NCI-H82 (cell line): ENCODE measurements at regions not wholly inside any gene's neighbourhood (a gene's known extent, or its start where the extent isn't known, plus 50 kb on each side); places are given as distances from the start of the nearest gene placed in this dataset.

Source experiments
- DNase-seq: peaks from one replicate; lab custom pipeline; 2025; lab: John Stamatoyannopoulos, UW

DNA sequence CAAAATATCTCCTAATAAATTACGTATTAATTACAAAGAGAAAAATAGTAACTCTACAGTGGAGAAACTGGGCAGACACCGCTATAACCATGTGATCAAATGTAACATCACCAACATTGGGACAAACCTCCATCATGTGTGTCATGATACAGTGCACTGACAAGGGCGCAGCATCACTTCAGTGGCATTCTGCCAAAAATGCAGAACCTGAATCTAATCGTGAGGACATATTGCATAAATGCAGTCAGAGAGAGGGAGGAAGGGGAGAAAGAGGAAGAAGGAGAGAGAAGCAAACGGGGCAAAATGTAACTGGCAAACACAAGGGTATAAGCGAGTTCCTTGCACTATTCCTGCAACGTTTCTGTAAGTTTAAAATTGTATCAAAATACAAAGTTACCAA, 74.2 kb upstream of the MARCHF10 start:
- DNase-seq: no peak

DNA sequence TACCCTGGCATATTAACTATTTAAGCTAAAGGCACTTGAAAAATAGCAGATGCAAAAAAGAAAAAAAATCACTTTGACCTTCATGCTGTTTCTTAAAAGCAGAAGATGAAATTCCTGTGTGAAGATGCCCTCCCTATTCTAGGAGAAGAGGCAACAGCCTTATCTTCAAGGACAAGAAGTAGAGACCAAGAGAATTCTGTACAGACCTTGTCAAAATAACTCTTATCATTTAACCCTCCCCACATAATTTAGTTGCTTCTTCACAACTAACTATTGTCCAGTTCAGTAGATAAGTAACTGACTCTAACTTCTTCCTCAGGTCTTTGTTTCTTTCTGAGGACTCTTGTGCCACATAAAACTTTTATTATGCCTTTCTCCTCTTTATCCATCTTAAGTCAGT, 72.0 kb upstream of the MARCHF10 start:
- DNase-seq: no peak

DNA sequence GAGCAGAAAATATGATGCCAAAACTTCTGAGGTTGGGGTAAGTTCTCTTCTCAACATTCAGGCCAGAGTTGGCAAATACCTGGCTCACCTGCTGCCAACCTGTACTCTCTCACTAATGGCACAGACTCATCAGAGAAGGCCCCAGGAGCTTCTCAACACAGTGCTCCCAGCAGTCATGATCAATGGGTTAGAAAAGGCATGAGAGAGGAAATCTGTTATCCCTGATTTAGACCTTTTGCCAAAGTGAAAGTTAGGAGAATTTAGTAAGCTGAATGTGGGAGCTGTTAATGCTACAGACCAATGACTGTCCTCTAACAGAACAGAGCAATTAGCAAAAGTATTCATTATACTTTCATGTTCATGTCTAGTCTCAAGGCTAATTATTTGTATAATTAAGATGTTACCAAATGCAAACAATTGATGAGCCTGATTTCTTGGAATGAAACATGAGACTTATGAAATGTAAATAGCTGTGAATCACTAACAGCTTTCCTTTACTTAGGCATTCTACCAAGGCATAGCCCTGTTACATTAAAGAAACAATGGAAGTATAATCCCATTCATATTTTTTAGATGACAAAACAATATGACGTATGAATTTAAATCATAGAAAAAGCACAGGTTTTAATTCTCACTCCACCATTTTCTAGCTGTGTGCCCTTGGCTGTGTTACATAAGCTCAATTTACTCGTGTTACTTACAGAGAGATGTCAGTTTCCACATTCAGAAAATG, 68.7 kb upstream of the MARCHF10 start:
- no peak for DNase-seq

GRCh38 chr17:62876063-62876462, 67.9 kb upstream of the MARCHF10 start:
- no peak for DNase-seq

DNA sequence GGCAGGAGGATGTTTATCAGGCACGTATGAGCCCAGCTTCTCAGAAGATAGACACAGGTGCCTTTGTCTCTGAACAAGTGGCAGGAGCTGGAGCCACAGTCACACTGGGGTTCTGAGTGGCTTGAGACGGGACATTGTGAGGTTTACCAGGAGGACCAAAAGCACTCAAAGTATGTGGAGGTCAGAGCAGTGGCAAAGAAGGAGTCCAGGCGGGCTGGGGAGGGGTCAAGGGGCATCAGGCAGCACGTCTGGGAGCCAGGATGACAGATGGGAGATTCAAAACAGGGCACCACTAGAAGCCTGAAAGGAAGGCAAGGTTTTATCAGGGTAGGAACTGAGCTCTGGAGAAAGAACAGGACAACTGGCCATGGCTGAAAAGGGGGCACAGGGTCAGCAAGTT, 67.2 kb upstream of the MARCHF10 start:
- no peak for DNase-seq

DNA sequence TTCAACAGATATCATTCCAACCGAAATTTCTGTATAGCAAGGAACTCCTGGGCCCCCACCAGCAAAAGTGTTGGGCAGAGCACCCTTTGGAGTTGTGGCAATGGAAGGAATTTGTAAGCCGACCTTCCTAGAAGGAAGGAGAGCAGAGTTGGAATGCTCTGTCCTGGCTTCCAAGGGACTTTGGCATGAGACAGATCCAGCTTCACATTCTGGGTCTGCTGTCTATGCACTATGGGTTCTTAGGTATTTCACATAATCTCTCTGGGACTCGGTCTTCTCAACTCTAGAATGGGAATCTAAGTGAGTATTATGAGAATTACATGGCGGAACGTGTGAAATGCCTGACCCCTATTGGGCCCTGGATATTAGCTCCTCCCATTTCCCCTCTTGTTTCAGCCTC, 63.2 kb upstream of the MARCHF10 start:
- no peak for DNase-seq

DNA sequence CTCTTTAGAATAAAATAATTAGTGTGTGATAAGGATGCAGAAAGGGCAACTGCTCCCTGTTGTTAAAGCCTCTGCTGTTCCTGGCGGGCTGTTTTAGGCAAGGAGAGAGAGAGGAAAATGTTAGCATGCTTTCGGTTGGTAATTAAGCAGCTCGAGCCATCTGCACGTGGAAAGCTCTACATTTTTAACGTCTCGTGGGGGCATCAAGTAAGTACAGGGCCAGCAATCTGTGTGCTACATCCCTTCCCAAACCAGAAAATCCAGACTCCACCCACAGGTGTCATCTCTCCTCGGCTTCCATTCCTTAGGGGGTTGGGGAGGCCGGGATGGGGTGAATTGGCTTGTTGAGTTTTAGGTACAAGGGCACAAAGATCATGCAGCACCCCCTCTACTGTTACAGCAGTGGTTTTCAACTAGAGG, 62.4 kb upstream of the MARCHF10 start:
- DNase-seq: peak; percentile 32

GRCh38 chr17:62870030-62870541, 62.0 kb upstream of the MARCHF10 start:
- peak; percentile 32 for DNase-seq

DNA sequence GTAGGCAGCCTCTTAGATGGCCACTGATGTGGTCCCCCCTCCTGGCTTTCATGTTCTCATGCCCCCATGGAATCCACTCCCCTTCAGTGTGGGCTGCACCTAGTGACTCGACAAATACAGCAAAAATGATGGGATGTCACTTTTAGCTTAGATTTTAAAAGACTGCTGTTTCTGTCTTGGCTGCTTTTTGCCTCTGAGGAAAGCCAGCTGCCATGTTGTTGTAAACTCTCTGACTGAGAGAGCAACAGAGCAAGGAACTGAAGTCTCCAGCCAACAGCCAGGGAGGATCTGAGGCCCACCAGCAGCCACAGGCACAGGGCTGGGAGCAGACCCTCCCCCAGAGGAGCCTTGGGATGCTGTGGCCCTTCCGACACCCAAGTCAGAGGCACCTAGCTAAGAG, 60.6 kb upstream of the MARCHF10 start:
- no peak for DNase-seq

GRCh38 chr17:62868008-62868407, 59.9 kb upstream of the MARCHF10 start:
- DNase-seq: no peak

DNA sequence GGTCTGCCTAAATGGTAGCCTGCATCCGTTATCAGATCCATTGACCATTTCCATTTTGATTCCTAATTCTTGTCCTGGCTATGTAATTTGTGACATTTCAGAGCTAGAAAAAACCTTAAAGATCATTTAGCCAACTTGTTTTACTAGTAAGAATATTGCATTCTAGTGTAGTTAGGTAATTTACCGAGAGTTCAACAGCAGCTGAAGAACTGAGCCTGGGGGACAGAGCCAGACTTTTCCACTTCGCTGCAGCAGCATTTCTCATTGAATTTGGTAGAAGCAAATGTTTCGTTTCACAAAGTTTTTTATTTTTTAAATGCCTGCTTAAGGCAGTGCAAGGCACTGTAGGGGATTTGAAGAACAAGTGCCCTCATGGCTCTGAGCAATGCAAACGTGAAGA, 59.2 kb upstream of the MARCHF10 start:
- DNase-seq: no peak

GRCh38 chr17:62866471-62866870, 58.4 kb upstream of the MARCHF10 start:
- DNase-seq: no peak

DNA sequence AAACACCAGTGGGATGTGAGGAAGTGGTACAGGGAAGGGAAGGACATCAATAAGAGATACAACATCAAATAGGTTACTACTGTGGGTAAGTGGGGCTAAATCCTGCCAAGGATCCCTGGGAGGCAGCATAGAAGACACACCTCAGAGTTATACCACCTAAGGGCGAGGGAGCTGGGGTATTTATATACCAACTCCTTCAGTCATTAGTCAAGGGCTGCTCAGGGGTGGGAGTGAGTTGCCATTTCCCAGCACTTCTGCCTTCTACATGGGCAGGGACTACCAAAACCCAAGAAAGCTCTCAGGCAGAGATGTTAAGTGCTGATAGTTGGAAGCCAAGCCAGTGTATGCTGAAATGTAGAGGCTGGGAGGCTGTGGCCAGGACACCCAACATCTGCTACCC, 57.5 kb upstream of the MARCHF10 start:
- no peak for DNase-seq

DNA sequence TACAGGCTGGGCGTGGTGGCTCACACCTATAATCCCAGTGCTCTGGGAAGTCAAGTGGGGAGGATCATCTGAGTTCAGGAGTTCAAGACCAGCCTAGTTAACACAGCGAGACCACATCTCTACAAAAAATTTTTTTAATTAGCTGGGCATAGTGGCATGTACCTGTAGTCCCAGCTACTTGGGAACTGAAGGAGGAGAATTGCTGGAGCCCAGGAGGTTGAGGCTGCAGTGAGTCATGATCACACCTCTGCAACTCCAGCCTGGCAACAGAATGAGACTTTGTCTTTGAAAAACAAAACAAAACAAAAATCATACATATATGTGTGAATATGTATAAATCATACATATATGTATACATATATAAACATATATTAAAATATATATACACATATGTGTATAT, 54.1 kb upstream of the MARCHF10 start:
- DNase-seq: no peak

DNA sequence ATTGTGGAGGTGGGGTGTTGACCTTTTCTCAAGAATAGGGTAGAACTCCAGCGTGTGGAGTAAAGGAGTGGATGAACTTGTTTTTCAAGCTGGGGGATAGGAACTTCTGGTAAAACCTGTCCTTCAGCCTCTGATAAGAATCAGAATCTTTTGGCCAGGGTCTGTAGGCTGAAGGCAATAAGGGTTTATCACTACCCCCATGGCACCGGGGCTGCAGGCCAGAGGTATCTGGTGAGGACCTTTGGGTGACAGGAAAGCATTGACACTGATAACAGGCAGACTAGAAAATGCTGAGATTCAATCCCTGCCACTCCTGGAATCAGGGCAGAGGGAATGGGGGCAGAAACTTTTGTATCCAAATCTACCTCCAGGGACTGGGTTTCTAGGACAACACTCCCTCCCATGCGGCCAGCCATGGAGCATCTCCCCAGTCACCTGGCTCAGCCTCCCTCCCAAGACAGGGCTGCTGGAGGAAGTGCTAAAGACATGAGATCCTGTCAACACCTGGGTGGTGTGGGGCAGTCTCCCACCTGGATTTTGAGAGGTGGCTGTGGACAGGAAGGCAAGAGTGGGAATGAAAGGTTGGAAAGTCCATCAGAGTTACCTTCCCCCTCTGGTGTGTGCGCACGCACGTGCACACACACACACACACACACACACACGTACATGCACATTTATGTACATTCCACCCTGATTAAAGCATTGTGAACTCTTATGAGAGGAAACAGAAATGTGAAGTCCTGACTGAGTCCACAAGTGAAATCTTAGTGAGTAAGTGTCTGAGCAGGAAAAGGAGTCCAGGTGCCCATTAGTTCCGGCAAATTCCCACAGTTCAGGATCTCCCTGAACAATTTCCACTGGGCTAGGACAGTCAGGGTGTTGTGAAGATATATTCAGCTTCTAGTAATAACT, 53.1 kb upstream of the MARCHF10 start:
- no peak for DNase-seq

DNA sequence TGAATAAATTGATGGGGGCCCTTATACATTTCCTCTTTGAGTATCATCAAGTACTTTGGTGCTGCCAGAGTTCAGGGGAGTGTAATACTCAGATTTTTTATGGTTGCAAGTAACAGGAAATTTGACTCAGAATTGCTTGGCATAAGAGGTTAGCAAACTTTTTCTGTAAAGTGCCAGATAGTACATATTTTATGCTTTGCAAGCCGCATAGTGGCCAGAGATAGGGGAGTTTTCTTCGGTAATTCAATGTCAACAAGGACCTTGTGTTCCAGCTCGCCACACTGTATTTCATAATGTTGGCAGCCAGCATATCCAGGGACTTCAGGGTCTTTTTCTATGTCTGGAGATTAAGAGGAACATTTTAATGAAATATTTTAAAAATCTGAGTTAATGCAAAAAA, 51.0 kb upstream of the MARCHF10 start:
- no peak for DNase-seq
